Mesodermal cell (in vitro differentiated cells): ENCODE measurements at regions not wholly inside any gene's neighbourhood (a gene's known extent, or its start where the extent isn't known, plus 50 kb on each side); places are given as distances from the start of the nearest gene placed in this dataset.

Experiments
- H3K27ac ChIP-seq: 2 replicates; pipeline ENCODE4 v1.7.0; 2013; ENCODE audit warnings: mild to moderate bottlenecking, low read depth, low read length, moderate library complexity; ENCODE audit not compliant: severe bottlenecking
- H3K36me3 ChIP-seq: 2 replicates; pipeline ENCODE4 v1.7.1; 2013; ENCODE audit warnings: mild to moderate bottlenecking, low read length, moderate library complexity; ENCODE audit not compliant: control insufficient read depth, insufficient read depth
- H3K4me1 ChIP-seq: one replicate; pipeline ENCODE4 v1.7.1; 2013; ENCODE audit warnings: mild to moderate bottlenecking, low read length; ENCODE audit not compliant: insufficient read depth, control insufficient read depth, poor library complexity, severe bottlenecking
- H3K4me3 ChIP-seq: 2 replicates; pipeline ENCODE4 v1.7.0; 2013; ENCODE audit warnings: low read length, control low read depth, mild to moderate bottlenecking; ENCODE audit not compliant: insufficient read depth, poor library complexity, severe bottlenecking; ENCODE audit errors: extremely low read depth
- H3K9me3 ChIP-seq: 2 replicates; pipeline ENCODE4 v1.7.1; 2013; ENCODE audit warnings: mild to moderate bottlenecking, low read length, moderate library complexity; ENCODE audit not compliant: control insufficient read depth
- WGBS, 2 experiments: methylation state at CpG; one replicate each; pipeline ENCODE4 v1.1.5; 2013; ENCODE audit warnings: missing lambda C conversion rate in 2 of 2; ENCODE audit not compliant: insufficient coverage in 2 of 2; 5-methylcytosine and 5-hydroxymethylcytosine counted together

DNA sequence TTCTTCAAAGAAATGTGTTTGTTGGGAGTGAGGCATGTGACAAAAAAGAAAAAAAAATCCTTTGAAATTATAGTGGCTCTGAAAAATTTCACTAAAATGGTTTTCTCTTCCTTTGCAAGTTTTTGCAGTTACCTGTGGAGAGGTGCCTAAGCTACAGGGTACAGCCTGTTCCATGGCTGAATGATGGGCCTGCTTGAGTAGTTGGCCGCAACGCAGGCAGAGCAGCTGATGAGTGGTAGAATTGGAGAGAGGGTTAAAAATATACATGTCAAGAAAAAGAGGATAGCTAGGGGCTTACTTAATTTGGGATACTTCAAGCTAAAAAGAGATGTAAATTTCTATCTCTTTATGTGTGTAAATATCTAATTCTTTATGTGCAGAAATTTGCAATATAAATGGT, 629.1 kb upstream of the SLC10A2 start:
- Histone ChIP-seq H3K4me3 (no peak overlapping the region), H3K4me1 (no peaks in the 10 kb centered on the region), H3K27ac (no peak overlapping the region), H3K36me3 (no peaks in the 10 kb centered on the region), H3K9me3 (no peaks in the 10 kb centered on the region)
- WGBS, 2 experiments: 95 to 100% methylated on average over 2 of the region's 2 CpGs

DNA sequence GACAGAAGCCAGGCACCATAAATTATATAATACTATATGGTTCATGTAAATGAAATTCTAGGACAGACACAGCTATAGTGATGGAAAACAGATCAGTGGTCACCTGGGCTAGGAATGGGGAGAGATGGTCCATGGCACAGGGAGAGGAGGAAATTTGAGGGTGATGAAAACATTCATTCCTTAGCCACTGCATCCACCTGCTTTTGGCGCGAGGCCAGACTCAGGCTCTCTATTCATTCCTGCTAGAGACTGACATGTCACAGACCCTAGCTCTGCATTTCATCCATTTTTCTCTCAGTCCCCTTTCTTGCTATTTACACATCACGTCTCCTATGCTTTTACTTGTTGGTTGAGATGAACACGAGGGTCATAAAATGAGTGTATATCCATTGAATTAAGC, 628.3 kb upstream of the SLC10A2 start:
- no peak overlapping the region for H3K4me3 ChIP-seq
- no peak overlapping the region for H3K27ac ChIP-seq
- H3K9me3 ChIP-seq: no peaks in the 10 kb centered on the region
- WGBS, 2 experiments: 90% methylated on average over 2 of the region's 4 CpGs; no CpG with 5 or more reads in 1 of the 2 experiments
- no peaks in the 10 kb centered on the region for H3K4me1 ChIP-seq
- no peaks in the 10 kb centered on the region for H3K36me3 ChIP-seq

DNA sequence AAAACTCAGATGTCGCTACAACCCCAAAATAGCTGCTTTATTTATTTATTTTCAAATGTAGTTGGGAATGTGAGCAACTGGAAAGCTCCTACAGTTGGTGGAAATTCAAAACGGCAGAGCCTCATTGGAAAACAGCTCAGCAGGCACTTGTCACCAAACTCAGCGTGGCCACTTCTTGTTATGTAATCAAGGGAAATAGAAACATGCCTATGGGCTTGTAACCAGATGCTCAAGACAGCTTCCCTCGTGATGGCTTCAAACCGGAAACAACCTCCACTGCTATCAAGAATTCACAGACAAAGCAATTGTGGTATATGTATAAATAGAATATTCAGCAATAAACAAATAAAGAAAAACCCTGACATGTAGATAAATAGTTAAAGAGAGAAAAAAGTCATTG, 627.8 kb upstream of the SLC10A2 start:
- Histone ChIP-seq H3K4me1 (no peaks in the 10 kb centered on the region), H3K4me3 (no peak overlapping the region), H3K27ac (no peak overlapping the region), H3K36me3 (no peaks in the 10 kb centered on the region), H3K9me3 (no peaks in the 10 kb centered on the region)
- WGBS, 2 experiments: 0 to 41% methylated on average over 2 of the region's 5 CpGs

DNA sequence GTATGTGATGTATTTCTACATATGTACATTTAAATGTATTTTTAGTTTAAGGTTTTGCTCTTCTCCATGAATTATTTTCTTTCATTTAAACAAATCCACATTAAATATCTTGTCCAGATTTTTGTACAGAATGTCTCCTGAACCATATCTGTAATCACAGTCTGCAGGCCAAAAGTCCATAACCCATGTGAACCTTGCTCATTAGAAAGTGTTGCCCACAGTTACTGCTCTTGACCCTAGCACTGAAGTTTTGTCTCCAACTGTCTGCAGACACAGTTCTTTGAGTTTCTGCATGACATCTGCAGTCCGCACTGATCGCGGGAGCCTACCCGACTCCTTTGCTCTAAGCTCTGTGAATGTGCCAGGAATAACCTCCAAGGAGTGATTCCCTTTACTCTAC, 626.2 kb upstream of the SLC10A2 start:
- Histone ChIP-seq H3K4me1 (no peaks in the 10 kb centered on the region), H3K36me3 (no peaks in the 10 kb centered on the region), H3K4me3 (no peak overlapping the region), H3K9me3 (no peaks in the 10 kb centered on the region), H3K27ac (no peak overlapping the region)
- 90% methylated on average over 2 of the region's 4 CpGs; no CpG with 5 or more reads in 1 of the 2 experiments for WGBS, 2 experiments

DNA sequence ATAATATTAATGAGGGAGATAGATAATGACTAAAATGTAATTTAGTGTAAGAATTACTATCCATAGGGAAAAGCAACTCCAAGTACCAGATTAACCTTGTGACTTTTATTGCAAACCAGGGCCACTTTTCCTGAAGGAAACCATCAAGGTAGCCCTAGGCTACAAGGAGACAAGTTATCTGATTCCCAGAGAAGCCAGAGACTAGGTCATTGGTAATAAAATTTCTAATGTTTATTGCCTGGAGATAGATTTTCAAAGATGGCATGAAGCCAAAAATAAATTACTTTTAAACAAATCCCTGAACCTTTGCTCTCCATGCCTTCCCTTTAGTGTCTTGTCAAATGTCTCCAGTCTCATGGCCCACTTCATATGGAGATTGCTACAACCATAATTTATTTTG, 610.1 kb upstream of the SLC10A2 start:
- Histone ChIP-seq H3K27ac (no peak overlapping the region), H3K4me3 (no peak overlapping the region), H3K9me3 (no peaks in the 10 kb centered on the region), H3K36me3 (no peaks in the 10 kb centered on the region), H3K4me1 (no peaks in the 10 kb centered on the region)

DNA sequence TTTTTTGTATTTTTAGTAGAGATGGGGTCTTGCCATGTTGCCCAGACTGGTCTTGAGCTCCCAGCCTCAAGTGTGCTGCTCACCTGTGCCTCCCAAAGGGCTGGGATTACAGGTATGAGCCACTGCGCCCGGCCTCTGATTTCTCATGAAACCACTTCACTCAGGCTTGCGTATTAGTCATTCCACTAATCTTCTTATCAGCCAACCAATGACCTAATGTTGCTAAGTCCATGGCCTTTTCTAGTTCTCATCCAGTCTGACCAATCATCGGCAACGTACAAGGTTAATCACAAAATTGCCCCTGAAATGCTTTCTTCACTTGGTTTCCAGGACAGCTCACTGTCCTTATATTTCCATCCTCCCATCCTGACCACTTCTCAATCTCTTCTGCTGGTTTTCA, 605.3 kb upstream of the SLC10A2 start:
- WGBS, 2 experiments: 91 to 93% methylated on average over 5 of the region's 5 CpGs
- H3K4me3 ChIP-seq: no peak overlapping the region
- H3K36me3 ChIP-seq: no peaks in the 10 kb centered on the region
- no peaks in the 10 kb centered on the region for H3K4me1 ChIP-seq
- no peaks in the 10 kb centered on the region for H3K9me3 ChIP-seq
- H3K27ac ChIP-seq: no peak overlapping the region

DNA sequence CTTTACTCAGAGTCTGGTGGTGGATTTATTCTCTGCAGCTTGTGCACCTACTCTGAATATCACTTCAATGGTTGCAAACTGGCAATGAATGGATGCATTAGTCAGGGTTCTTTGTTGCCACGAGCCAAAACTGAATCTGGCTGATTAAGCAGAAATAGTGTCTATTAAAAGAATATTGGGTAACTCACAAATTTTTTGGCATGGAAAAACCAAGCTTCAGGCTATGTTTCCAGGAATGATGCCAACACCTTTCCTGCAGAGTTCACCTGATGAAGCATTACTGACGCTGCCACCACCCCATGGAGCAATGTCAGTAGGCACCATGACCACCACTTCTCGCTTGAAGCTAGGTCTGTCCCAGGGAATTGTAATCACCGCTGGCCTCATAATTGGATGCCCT, 597.8 kb upstream of the SLC10A2 start:
- Histone ChIP-seq H3K36me3 (no peaks in the 10 kb centered on the region), H3K9me3 (no peaks in the 10 kb centered on the region), H3K27ac (no peak overlapping the region), H3K4me3 (no peak overlapping the region), H3K4me1 (no peaks in the 10 kb centered on the region)
- 95 to 100% methylated on average over 2 to 3 of the region's 4 CpGs for WGBS, 2 experiments

DNA sequence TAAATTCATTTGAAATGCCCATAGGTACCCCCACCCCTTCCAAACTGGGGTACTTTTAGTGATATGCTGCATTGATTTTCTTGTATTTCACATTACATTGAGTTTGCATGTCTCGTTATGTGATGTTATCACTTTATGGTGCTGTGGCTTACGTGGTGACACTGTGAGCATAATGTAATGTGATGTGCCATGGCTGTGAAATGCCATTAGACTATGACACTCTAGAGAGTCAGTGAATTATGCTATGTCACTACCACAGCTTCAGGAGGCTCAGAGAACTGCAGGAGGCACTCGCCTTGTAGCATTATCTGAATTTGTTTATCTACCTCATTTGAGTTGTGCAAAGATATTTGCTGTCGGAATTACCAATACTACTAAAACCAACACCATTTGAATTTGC, 590.1 kb upstream of the SLC10A2 start:
- Histone ChIP-seq H3K27ac (no peak overlapping the region), H3K36me3 (no peaks in the 10 kb centered on the region)
- WGBS, 2 experiments: 80 to 100% methylated on average over 1 to 2 of the region's 4 CpGs

DNA sequence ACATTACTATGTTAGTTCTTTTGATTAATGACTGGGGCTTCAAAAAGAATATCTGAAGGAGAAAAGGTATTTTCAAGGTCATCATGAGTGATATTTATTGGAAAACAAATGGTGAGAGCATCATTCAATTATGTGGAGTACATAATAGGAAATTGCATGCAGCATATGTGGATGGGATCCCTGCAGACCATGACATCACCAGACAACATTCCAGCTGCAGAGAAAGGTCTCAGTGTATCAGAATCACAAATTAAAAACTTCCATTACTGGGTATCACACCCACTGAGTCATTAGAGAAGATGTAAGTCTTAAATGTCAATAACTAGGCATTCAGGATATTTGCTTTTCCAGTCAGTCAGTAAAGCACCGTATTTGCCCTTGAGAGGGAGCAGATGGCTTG, 574.4 kb upstream of the SLC10A2 start:
- Histone ChIP-seq H3K4me1 (no peaks in the 10 kb centered on the region), H3K4me3 (no peak overlapping the region), H3K36me3 (no peaks in the 10 kb centered on the region), H3K9me3 (no peaks in the 10 kb centered on the region), H3K27ac (no peak overlapping the region)
- 80% methylated on average over 1 of the region's 1 CpG; no CpG with 5 or more reads in 1 of the 2 experiments for WGBS, 2 experiments

More for the DNA sequence above, 590.1 kb upstream of the SLC10A2 start:
- Histone ChIP-seq H3K9me3 (no peaks in the 10 kb centered on the region), H3K4me1 (no peaks in the 10 kb centered on the region), H3K4me3 (no peak overlapping the region)

DNA sequence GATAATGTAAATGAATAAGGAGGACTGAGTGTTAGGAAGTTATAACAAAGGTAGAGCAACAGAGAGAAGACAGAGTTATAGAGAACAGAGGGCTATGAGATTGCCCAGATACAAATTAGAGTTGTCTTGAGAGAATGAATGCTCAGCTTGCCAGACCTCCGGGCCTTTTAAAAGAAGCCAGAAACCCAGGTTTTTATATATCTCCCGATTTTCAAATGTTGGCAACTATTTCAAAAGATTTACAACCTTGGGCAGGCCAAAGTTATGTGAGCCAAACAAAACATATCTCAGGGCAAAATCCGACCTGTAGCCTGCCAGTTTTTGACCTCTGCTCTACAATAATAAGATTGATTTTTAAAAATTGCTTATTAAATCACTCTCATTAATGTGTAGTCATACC, 573.1 kb upstream of the SLC10A2 start:
- WGBS, 2 experiments: 90% methylated on average over 2 of the region's 3 CpGs; no CpG with 5 or more reads in 1 of the 2 experiments
- Histone ChIP-seq H3K27ac (no peak overlapping the region), H3K9me3 (no peaks in the 10 kb centered on the region), H3K4me3 (no peak overlapping the region), H3K4me1 (no peaks in the 10 kb centered on the region), H3K36me3 (no peaks in the 10 kb centered on the region)

DNA sequence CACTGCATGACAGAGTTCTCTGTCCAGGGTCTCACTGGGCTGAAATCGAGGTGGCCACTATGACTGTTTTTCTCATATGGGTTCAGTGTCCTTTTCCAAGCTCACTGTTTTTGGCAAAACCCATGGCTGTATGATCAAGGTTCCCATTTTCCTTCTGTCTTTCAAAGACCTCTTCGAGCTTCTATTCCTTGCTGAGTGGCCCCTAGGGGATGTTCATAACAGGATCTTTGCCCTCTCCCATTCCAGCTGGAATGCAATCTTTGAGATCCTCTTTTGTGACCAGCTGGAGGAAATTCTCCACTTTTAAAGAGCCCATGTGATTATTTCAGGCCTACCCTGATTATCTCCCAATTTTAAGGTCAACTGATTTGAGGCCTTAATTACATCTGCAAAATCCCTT, 572.5 kb upstream of the SLC10A2 start:
- no peaks in the 10 kb centered on the region for H3K9me3 ChIP-seq
- no peaks in the 10 kb centered on the region for H3K4me1 ChIP-seq
- no peaks in the 10 kb centered on the region for H3K36me3 ChIP-seq
- H3K4me3 ChIP-seq: no peak overlapping the region
- 76 to 87% methylated on average over 2 of the region's 2 CpGs for WGBS, 2 experiments
- no peak overlapping the region for H3K27ac ChIP-seq

DNA sequence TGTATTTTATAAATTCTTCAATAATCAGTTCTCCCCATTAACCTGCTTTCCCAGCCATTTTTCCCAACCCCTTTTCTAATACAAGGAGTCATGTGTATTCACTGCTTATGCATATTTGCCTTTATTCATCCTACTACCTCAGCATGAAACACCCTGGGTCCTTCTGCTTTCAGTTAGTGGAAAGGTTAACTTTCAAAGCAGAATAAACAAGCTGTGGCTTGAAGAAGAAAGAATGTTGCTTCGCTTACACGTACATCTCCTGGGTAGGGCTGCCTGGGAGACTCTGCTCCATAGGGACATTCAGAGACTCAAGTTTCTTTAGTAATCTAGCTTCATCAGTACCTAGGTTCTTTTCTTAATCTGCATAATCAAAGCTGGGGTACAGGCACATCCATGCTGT, 567.8 kb upstream of the SLC10A2 start:
- WGBS, 2 experiments: 64 to 85% methylated on average over 2 of the region's 2 CpGs
- Histone ChIP-seq H3K27ac (no peak overlapping the region), H3K4me1 (no peaks in the 10 kb centered on the region), H3K9me3 (no peaks in the 10 kb centered on the region), H3K36me3 (no peaks in the 10 kb centered on the region), H3K4me3 (no peak overlapping the region)
